HUDEP-2 (cell line): ENCODE measurements at regions not wholly inside any gene's neighbourhood (a gene's known extent, or its start where the extent isn't known, plus 50 kb on each side); places are given as distances from the start of the nearest gene placed in this dataset.

Experiments used
- DNase-seq, 76 experiments: peaks; one replicate each; lab custom pipeline; 2025; ENCODE audit not compliant: unreplicated experiment in 76 of 76; lab: John Stamatoyannopoulos, UW

DNA sequence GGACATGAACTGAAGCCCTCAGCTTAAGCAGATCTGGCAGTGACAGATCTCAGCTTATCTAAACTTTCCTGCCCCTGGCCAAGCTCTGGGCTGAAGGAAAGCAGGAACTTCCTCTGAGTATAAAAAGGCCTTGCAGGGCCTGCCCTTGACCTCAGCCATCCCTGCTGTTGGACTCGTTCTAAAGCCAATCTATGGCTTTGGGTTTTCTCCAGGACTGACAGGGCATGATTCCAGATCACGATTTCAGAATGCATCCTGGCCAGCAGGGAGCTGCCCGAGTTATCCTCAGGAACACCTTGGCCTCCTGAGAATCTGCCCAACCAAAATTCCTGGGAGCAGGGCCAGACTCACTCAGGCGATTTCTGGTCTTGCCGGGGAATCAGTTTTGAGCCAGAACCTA, 502.7 kb downstream of the TLE4 start:
- DNase-seq, result no peak

DNA sequence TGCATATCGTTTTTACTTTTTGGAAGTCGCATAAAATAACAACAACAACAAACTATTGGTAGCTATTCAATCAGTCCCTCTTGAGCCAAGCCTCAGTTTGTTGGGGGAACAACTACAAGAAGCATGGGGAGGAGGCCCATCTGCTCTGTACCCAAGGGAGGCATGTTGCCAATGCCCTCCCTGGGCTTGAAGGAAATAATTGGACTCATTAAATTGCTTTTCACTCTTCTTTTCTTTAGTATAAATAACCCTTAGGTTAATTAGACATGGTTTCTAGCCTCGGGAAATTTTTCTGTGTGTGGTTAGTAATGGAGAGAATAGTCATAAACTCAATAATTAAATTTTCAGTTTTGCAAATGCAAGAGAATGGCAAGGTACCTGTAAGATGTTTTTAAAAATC, 500.7 kb downstream of the TLE4 start:
- DNase-seq, result no peak

- no peak for DNase-seq
Measured at GRCh38 chr9:80070071-80070742, 498.4 kb downstream of the TLE4 start.

DNA sequence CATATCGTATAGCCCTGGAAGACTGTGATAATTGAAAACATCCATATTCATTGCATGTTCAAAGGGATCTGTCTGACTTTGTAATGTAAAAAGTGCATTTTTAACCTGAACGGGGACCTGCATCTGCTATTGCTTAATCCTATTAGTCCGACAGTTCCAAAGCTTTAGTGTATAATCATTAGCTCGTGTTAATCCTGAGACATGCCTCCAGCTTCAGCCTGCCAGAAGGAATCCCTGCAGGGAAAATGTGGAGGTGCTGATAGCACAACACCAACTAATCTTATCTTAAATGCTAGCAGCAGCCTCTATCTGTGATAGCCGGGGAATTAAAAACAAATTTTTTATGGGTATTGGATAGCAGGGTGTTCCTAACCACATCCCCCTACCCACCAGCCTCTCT, 495.2 kb downstream of the TLE4 start:
- DNase-seq, result no peak

- DNase-seq, result no peak
Measured at GRCh38 chr9:80062567-80062966, 490.8 kb downstream of the TLE4 start.

- no peak for DNase-seq
Measured at GRCh38 chr9:80061940-80062339, 490.2 kb downstream of the TLE4 start.

DNA sequence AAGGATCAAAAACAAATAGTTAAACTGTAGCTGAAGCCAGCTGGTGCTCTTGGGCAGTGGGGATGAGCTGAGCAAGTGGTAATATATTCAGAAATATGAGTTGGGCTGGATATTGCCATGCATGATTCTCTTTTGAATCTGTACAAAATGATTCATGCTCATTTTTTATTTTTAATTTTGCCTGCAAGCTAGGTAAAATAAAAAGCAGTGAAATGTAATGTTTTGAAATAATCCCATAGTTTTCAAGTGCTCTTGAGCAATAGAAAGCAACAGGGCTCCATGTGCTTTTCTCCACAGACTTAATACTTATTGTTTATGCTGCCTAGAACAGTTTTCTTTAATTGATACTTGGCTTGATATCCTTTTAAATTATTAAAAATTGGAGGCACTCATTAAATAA, 489.3 kb downstream of the TLE4 start:
- DNase-seq, result no peak

DNA sequence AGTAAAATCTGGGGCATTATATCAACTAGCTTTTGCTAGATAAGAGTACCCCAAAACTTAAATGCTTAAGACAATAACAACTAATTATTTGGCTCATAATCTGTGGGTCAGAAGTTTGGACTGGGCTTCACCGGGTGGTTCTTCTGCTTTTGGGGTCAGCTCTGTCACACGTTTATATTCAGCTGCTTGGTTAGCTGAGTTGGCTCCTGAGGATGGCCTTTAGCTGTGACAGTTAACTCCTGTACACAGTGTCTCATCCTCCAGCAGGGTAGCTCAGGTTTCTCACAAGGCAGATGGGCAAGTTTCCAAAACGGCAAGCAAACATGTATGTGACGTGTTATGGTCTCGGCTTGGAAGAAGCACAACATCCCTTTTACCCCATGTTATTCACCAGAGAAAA, 488.2 kb downstream of the TLE4 start:
- DNase-seq, result no peak

- peak in 1 of 76 experiments; percentile 1 for DNase-seq
Measured at GRCh38 chr9:80059191-80059590, 487.4 kb downstream of the TLE4 start.

DNA sequence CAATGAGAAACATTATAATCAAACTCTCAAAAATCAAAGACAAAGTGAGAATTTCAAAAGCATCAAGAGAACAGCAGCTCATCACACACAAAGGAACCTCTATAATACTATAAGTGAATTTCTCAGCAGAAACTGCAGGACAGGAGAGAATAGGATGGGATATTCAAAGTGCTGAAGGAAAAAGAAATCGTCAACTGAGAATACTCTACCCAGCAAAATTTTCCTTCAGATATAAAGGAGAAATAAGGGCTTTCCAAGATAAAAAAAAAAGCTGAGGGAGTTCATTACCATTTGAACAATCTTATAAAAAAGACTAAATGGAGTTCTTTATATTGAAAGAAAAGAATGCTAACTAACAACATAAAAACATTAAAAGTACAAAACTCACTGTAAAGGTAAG, 481.1 kb downstream of the TLE4 start:
- DNase-seq, result no peak

DNA sequence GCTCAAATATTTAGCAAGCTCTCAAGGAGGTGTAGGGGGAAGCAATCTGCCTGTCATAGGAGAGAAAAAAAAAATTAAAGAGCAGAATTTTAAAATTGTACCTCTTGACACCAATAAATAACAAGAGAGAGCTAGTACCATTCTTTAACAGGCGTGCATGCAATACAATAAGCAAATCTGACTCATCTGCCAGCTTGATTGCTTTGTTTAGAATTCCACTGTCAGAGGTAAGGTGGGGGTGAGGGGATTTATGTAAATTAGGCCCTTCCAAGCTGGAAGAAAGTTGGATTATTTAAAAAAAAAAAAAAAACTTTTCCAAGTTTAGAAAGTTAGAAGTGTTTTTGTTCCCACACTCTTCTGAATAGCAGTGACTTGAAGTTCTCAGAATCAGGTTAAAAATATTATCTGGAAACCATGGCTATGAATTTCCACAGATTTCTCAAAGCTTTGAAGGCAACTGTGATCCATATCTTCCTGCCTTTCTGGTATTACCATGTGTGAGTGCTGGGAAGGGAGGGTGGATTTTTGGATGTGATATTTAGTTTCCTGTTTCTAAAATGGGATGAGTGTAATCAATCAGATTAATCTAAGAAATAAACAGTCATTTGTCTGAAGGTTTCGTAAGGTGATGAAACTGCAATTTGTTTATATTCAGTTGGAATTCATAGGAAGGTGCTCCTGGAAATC, 477.5 kb downstream of the TLE4 start:
- DNase-seq, result no peak

DNA sequence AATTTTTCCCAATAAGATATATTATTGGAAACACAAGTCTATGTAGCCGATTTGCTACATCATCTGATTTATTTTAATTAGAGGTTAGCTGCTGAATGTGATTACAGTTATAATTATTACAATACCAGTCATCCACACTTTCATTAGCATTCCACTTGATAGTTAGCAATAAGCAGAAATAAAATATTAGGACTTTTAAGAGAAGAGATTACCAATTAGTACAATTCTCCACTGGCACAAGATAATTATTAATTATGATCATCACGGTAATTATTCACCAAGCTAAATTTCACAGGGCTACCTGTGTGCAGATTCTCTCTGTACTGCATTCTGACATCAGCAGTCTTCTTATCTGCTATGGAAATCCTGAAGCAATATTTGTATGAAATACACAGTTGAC, 474.7 kb downstream of the TLE4 start:
- DNase-seq, result no peak

DNA sequence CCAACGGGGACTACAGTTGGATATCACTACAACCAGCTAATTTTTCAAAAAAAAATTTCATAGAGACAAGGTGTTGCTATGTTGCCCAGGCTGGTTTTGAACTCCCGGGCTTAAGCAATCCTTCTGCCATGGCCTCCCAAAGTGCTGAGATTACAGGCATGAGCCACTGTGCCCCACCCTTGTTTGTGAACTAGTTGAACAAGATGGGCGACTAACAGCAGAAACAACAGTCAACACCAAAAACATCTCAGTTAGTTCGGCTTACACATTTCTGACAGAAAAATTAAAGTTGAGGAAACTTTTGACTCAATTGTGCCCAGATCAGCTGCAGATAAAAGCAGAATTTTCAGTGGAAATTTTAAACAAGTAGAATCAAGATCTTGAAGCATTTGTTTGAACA, 470.1 kb downstream of the TLE4 start:
- DNase-seq, result no peak

GRCh38 chr9:80040457-80040856, 468.7 kb downstream of the TLE4 start:
- DNase-seq, result no peak

DNA sequence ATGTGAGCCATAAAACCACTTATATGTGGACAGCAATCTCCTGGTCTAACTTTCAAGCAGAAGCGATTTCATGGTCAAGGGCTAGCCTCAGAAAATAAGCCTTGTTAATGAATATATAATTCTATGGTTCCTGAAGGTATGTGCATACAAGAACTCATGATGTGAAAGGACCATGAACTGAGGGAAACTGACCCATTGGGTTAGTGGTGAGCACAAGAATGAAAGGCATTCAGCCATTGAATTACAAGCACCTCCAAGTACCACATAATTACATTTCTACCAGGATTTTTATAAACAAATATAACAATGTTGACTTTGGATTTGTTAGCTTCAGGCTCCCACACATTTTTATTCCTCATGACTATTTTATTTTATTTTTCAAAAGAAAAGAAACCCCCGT, 459.0 kb downstream of the TLE4 start:
- DNase-seq, result no peak

- no peak for DNase-seq
Measured at GRCh38 chr9:80028501-80028900, 456.7 kb downstream of the TLE4 start.

DNA sequence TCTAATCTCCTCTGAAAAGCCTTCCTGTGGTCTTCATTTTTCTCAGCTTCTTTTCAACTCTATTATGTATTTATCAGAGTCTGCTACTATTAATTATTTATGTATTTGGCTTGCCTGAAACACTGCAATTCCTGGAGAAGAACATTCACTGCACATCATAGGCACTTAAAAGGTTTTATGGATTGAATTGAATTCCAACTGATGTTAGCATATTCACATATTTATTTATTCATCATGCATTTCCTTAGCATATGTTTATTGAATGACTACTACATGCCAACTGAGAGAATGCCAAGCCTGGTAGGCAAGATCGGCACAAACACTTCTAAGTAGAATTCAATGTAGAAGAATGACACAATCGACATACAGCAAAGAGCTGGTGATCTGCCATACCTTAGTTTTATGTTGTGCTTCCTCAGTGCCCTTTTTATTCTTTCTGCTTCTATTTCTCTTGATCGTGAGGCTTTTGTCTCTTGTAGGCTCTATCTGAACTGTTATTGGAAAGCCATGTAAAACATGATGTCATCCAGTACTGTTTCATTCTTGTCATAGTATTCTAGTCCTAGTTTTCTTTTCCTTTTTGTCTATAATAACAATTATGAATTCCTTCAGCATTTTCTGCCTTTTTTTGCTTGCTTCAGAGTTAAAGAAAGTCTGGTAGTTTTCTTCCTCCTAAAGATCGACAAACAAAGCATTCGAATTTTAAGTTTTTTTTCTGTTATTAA, 454.2 kb downstream of the TLE4 start:
- no peak for DNase-seq

GRCh38 chr9:80025131-80025530, 453.4 kb downstream of the TLE4 start:
- no peak for DNase-seq

- DNase-seq, result no peak
Measured at GRCh38 chr9:80020530-80020929, 448.8 kb downstream of the TLE4 start.

DNA sequence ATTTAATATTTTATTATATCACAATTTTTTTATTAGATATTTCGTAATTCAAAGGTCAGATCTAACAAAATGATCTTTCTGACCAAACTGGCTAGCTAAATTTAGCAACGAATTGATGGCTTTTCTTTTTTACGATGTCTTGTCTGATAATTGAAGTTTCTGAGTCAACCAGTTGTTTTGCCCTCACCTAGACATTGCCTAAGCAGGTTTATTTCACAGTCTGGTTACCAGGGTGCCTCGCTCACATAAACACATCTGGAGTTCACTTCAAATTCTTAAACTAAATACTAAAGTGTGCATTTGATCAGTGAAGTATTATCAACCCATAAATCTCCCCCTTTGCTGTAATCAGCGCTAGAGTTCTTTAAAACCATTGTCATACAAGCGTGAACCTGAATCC, 448.3 kb downstream of the TLE4 start:
- DNase-seq, result no peak

GRCh38 chr9:80013891-80014290, 442.1 kb downstream of the TLE4 start:
- DNase-seq, result no peak
